ENCODE measurements at regions not wholly inside any gene's neighbourhood (a gene's known extent, or its start where the extent isn't known, plus 50 kb on each side); places are given as distances from the start of the nearest gene placed in this dataset.

GRCh38 chr2:64929333-64929732 lies 59.9 kb upstream of the SLC1A4 start:
- TF ChIP-seq RAD21 (IDR thresholded peaks at IDR 0.05), result no peak
- no peak for TF ChIP-seq MAX (IDR thresholded peaks at IDR 0.05)
- TF ChIP-seq CTCF (IDR thresholded peaks at IDR 0.05; ENCODE audit: low read depth, low read length, missing input control), result no peak
- TF ChIP-seq REST (IDR thresholded peaks at IDR 0.05), result no peak
- TF ChIP-seq SP1 (IDR thresholded peaks at IDR 0.05), result no peak
- no peak for TF ChIP-seq JUND (IDR thresholded peaks at IDR 0.05)
- no peak for TF ChIP-seq FOXA1 (IDR thresholded peaks at IDR 0.05)
- TF ChIP-seq TAF1 (conservative IDR thresholded peaks at IDR 0.05), result no peak

Measured in liver (tissue), 3 donors.